GM12875 (cell line): ENCODE measurements at regions not wholly inside any gene's neighbourhood (a gene's known extent, or its start where the extent isn't known, plus 50 kb on each side); places are given as distances from the start of the nearest gene placed in this dataset.
"Not testable (repeated sequence)": the region's sequence is repeated elsewhere in the genome, so short reads cannot be mapped to it uniquely, and the experiment has no call there.

Source experiments
- H3K4me3 ChIP-seq: one replicate; pipeline ENCODE4 v1.5.1; 2011; ENCODE audit warnings: low read depth, low read length, control low read depth
- TF ChIP-seq, protein P1 (sequence below): IDR thresholded peaks from 2 replicates; pipeline ENCODE4 v1.5.1; 2011; ENCODE audit warnings: low read depth, mild to moderate bottlenecking, control low read depth, inconsistent platforms, low read length, moderate library complexity, borderline replicate concordance; ENCODE audit not compliant: insufficient read depth

DNA sequence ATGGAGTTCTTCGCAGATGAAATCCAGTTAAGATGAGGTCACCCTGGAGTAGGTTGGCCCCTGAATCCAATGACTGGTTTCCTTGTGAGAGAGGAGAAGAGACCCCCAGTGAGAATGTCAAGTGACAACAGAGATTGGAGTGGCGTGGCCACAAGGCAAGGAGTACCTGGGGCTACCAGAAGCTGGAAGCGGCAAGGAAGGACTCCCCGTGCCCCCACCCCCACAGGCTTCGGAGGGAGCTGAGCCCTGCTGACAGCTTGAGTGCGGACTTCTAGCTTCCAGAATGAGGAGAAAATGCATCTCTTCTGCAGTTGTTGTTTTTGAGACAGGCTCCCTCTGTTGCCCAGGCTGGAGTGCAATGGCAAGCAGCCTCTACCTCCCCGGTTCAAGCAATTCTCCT lies 78.0 kb upstream of the HPCAL1 start:
- TF ChIP-seq, protein P1, sequence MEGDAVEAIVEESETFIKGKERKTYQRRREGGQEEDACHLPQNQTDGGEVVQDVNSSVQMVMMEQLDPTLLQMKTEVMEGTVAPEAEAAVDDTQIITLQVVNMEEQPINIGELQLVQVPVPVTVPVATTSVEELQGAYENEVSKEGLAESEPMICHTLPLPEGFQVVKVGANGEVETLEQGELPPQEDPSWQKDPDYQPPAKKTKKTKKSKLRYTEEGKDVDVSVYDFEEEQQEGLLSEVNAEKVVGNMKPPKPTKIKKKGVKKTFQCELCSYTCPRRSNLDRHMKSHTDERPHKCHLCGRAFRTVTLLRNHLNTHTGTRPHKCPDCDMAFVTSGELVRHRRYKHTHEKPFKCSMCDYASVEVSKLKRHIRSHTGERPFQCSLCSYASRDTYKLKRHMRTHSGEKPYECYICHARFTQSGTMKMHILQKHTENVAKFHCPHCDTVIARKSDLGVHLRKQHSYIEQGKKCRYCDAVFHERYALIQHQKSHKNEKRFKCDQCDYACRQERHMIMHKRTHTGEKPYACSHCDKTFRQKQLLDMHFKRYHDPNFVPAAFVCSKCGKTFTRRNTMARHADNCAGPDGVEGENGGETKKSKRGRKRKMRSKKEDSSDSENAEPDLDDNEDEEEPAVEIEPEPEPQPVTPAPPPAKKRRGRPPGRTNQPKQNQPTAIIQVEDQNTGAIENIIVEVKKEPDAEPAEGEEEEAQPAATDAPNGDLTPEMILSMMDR: no peak
- no peak overlapping the region for H3K4me3 ChIP-seq

DNA sequence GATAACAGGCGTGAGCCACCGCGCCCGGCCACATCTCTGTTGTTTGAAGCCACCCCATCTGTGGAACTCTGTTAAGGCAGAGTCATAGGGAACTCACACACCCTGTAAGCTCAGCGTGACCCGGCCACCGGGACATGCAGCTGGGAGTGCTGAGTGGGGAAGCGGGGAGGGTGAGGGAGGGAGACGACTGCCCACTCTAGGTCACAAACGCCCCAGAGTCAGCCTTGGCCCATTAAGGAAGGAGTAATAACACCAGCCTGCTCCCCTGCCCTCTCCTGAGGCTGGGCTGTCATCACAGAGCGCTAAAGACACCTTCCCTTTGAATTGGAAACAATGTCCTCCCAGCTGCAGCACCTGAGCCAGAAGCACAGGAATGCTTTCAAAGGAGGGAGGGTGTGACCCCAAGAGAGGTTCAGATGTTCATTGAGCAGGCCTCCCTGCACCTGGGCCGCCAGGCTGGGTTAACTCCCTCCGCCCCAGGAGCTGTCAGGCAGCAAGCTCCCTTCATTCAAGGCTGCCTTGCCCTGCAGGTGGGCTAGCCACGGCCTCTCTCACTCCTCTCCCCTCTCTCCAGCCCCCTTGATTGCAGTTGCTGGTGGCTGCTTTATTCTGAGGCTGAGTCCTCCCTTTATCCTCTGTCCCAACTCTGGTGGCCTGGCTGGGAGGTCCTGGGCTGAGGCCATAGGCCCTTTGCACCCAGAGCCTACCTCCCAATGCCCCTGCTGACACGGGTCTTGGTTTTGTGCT lies 77.2 kb upstream of the HPCAL1 start:
- TF ChIP-seq, protein P1: no peak
- no peak overlapping the region for H3K4me3 ChIP-seq

DNA sequence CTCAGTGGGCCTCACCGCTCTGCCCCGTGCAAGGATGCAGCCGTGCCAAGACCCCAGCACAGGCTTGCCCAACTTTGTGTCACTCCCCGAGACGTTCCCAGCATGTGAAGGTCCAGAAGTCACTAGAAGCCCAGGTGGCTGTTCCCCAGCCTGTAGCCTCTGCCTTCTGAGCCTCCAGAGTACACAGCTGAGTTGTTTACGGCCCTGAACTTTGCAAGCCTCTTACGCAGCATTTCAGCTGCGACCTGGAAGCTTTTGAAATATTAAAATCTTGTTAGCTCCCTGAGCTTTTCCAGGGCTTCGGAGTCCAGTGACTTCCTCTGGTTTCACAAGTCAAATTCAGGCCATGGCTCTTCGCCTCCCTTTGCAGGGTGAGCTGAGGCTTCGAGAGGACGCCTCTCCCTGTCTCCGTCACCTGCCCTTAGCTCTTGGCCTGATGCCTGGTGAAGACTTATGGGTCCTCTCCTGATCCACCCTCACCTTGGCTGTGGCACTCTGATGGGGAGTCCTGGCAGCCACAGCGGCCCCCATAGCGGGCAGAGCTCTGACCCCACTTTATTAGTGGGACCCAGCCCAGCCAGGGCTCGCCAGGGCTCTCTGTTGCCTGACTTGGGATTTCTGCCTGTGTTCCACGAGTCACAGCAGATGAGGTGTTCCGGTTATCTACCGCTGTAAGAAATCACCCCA lies 76.5 kb upstream of the HPCAL1 start:
- H3K4me3 ChIP-seq: no peak overlapping the region
- TF ChIP-seq, protein P1: no peak

DNA sequence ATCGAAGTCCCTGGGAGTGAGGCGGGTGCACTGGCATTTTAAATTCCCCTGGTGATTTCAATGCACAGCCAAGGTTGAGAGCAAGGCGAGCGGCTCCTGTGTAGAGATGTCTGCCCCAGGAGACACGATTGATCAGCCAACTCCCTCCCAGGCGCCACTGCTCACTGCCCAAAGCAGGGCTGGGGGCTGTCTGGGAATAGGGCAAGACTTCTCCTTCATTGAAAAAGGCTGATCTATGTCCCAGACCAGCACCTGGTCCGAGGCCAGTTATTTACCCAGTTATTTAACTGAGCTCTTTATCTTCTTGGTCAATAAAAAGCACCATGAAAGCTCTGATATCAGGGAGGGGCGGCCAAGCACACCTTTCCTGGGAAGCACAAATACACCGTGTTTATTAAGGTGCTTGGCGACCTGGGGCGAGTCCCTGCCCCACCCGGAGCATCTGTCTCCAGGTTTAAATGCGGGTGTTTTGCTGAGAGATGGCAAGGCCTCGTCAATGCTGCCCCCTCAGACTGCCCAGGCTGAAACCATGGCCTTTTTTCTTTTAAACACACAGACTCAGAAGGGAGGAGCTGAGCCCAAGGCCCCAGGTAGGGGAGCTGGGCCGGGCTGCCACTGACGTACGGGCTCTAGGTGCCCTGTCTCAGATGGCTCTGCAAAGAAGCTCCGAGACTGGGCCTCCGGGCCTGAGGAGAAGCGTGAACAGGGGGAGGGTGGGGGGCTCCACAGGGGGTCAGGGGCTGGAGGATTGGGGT lies 73.9 kb upstream of the HPCAL1 start:
- TF ChIP-seq, protein P1: no peak
- no peak overlapping the region for H3K4me3 ChIP-seq

DNA sequence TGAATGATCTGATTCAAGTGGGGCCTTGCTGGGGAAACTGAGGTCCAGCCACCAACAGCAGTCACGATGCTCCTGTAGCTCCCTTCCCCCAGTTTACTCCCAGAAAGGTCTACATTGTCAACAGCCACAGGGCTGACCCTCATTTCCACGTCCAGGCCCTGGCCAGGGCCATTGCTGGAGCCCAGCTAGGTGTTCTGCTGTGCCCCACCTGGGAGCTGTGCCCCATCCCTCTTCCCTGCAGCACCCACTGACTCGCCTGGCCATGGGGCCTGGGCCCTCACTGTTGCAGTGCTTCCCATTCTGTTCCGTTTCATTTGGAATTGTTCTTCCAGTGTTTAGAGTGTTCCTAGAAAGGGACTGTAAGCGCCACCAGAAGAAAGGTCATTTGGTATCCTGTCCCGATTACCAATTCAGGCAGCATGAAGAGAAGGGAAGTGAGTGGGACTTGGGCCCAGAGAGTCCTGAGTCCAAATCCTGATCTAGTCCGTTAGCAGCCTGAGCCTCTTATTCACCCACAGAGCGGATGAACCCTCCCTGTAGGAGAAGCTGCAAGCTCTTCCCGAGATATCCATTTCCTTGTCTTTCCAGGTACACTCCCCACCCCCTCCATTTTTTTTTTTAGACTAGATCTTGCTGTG lies 73.1 kb upstream of the HPCAL1 start:
- H3K4me3 ChIP-seq: no peak overlapping the region
- TF ChIP-seq, protein P1: no peak

GRCh38 chr2:10230499-10230898 lies 72.2 kb upstream of the HPCAL1 start:
- H3K4me3 ChIP-seq: no peak overlapping the region
- TF ChIP-seq, protein P1: no peak

- not testable (repeated sequence) for H3K4me3 ChIP-seq
Measured at GRCh38 chr2:10230921-10231320, 71.8 kb upstream of the HPCAL1 start.
